Coronary artery (tissue), 2 donors: ENCODE measurements at regions not wholly inside any gene's neighbourhood (a gene's known extent, or its start where the extent isn't known, plus 50 kb on each side); places are given as distances from the start of the nearest gene placed in this dataset.

Experiments
- DNase-seq: peaks from one replicate; pipeline ENCODE4 v3.0.0-alpha.2; 2017; ENCODE audit warnings: low spot score
- H3K27ac ChIP-seq, 2 donors: fragments of 200-600 bp; sonication (generic); one replicate each; pipeline ENCODE4 v1.5.1; 2016 to 2019
- H3K4me3 ChIP-seq: fragments of 200-600 bp; sonication (generic); 2 replicates; pipeline ENCODE4 v1.5.1; 2016; ENCODE audit warnings: mild to moderate bottlenecking, moderate library complexity
- CTCF ChIP-seq: fragments of 200-600 bp; sonication (generic); IDR thresholded peaks from one replicate; pipeline ENCODE4 v1.5.1; 2019; ENCODE audit warnings: antibody characterized with exemption

DNA sequence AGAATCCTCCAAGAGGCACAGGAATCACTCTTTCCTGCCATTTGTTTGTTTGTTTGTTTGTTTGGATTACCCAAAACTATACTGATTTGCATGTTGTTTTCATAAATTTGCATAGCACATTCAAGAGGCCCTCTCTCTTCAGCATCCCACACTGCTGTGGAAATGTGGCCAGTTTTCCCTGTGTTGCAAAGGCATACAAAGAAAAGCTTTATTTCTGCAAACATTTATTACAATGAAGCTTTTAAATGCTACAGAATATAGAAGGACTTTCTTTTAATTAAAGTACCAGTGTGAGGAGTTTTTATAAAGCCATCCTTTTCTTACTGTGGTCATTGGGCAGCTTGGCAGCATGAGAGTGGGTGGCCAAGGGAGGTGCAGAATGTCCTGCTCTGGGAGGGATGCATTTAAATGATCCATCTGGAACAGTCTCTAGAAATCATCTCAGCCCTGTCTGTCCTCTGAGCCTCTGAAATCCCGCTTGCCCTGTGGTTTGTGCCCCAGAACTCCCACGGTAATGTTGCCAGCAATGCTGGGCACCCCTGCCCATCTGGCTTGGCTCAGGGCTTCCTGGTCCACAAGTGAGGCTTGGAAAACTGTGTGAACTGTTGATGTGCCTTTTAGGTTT, 356.8 kb upstream of the KIF2A start:
- Histone ChIP-seq H3K4me3 (no peak overlapping the region), H3K27ac (no peak overlapping the region)
- no peak for TF ChIP-seq CTCF
- DNase-seq: no peak

DNA sequence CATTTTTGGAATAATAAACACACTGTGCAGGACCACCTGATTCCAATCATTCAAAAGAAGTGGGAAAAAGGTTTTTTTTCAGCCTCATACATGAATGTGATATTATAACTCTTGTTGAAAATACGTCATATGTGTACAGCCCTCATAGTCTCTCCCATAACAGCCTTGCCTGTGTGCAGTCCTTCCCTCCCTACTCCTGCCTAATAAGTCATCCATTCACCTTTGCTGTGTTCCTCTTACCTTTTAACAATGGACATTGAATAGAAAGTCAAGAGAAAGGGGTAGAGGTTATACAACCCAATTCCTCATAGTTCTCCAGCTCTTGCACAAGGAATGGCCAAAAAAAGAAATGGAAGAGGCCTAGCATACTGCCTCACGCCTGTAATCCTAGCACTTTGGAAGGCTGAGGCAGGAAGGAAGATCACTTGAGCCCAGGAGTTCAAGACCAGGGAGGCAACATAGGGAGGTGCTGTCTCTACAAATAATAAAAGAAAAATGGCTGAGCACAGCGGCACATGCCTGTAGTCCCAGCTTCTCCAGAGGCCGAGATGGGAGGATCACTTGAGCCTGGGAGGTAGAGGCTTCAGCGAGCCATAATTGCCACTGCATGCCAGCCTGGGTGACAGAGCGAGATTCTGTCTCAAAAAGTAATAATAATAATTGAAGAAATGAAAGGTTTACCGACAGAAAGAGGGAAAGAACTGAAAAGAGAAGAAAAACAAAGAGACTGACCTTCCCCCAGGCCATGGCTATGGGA, 356.1 kb upstream of the KIF2A start:
- no peak overlapping the region for H3K27ac ChIP-seq
- TF ChIP-seq CTCF: no peak
- no peak for DNase-seq
- H3K4me3 ChIP-seq: no peak overlapping the region

DNA sequence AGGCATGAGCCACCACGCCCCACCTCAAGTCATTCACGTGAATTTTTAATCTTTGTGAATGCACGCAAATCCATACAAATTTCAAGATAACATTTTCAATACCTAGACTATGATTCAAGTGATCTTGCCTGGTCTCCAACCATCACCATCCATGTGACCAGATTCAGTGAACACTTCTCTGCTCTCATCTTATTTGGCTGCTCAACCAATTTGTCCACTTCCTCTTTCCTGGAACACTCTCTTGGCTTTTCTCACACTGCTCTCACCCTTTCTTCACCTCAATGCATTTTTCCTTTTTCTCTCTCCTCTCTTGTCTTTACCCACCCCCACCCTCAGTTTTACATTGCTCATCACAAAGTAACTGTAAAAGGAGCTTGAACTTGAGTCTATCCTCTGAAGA, 354.7 kb upstream of the KIF2A start:
- DNase-seq: no peak
- no peak overlapping the region for H3K27ac ChIP-seq
- TF ChIP-seq CTCF: no peak

GRCh38 chr5:61953913-61954312, 352.1 kb upstream of the KIF2A start:
- Histone ChIP-seq H3K4me3 (no peak overlapping the region), H3K27ac (no peak overlapping the region)
- no peak for DNase-seq
- no peak for TF ChIP-seq CTCF

More for the DNA sequence above, 354.7 kb upstream of the KIF2A start:
- no peak overlapping the region for H3K4me3 ChIP-seq

GRCh38 chr5:61964201-61964600, 341.8 kb upstream of the KIF2A start:
- no peak overlapping the region for H3K27ac ChIP-seq
- no peak for DNase-seq
- no peak overlapping the region for H3K4me3 ChIP-seq
- TF ChIP-seq CTCF: no peak

DNA sequence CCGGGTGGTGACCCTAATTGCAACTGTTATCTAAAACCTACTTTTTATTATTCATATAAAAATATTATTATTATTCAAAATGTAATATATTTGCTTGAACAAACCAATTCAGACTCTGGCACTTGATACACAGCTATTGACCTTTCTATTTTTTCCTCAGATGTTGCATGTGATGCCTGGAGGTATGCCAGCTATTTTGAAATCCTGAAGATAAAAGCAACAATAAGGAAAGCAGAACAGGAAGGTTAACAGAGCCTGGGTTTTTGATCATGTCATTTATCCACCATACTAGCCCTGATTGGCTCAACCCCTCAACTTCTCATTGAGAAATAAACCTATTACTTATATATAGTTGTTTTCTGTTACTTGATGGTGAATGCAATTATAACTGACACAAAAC, 340.9 kb upstream of the KIF2A start:
- Histone ChIP-seq H3K27ac (no peak overlapping the region), H3K4me3 (no peak overlapping the region)
- DNase-seq: no peak
- TF ChIP-seq CTCF: no peak

GRCh38 chr5:61965490-61965889, 340.5 kb upstream of the KIF2A start:
- TF ChIP-seq CTCF: no peak
- H3K27ac ChIP-seq: no peak overlapping the region
- DNase-seq: no peak
- no peak overlapping the region for H3K4me3 ChIP-seq
